Activated CD4-positive, alpha-beta T cell treated with anti-CD3 and anti-CD28 coated beads, Interleukin-2, amount 10 ng/mL, durations not matched to agents 24 days and 14 days (primary cell): ENCODE measurements at regions not wholly inside any gene's neighbourhood (a gene's known extent, or its start where the extent isn't known, plus 50 kb on each side); places are given as distances from the start of the nearest gene placed in this dataset.
"Not testable (repeated sequence)": the region's sequence is repeated elsewhere in the genome, so short reads cannot be mapped to it uniquely, and the experiment has no call there.

Source experiments
- DNase-seq: peaks from one replicate; pipeline ENCODE4 v3.0.0; 2022
- H3K27ac Mint-ChIP-seq: one replicate; pipeline ENCODE4 v1.8.0; 2022; ENCODE audit warnings: mild to moderate bottlenecking, mixed read lengths
- H3K27me3 Mint-ChIP-seq: one replicate; pipeline ENCODE4 v1.8.0; 2022; ENCODE audit warnings: mixed read lengths
- H3K36me3 Mint-ChIP-seq: one replicate; pipeline ENCODE4 v1.8.0; 2022; ENCODE audit warnings: low read depth, mild to moderate bottlenecking, mixed read lengths
- H3K4me1 Mint-ChIP-seq: one replicate; pipeline ENCODE4 v1.8.0; 2021; ENCODE audit warnings: mixed read lengths
- H3K4me3 Mint-ChIP-seq: one replicate; pipeline ENCODE4 v1.8.0; 2022; ENCODE audit warnings: mild to moderate bottlenecking, moderate library complexity, mixed read lengths
- H3K9me3 Mint-ChIP-seq: one replicate; pipeline ENCODE4 v1.8.0; 2021; ENCODE audit warnings: mixed read lengths
- intact Hi-C: fragments of 100-400 bp; cut with micrococcal nuclease; formaldehyde crosslinking; loops from one replicate; pipeline ENCODE4 v1.15.1; 2023

- Mint-ChIP-seq H3K4me1 (no peaks in the 10 kb centered on the region), H3K4me3 (no peak overlapping the region), H3K27ac (no peak overlapping the region), H3K36me3 (no peaks in the 10 kb centered on the region), H3K9me3 (no peaks in the 10 kb centered on the region), H3K27me3 (no peaks in the 10 kb centered on the region)
- no peak for DNase-seq
- intact Hi-C loops: no loop called here
Measured at GRCh38 chr5:124179819-124180218, 566.6 kb downstream of the ZNF608 start.

GRCh38 chr5:124178050-124178449 lies 568.4 kb downstream of the ZNF608 start:
- intact Hi-C loops: no loop called here

GRCh38 chr5:124176692-124177091 lies 569.7 kb downstream of the ZNF608 start:
- intact Hi-C loops: no loop called here
- H3K27me3 Mint-ChIP-seq: no peaks in the 10 kb centered on the region
- no peak overlapping the region for H3K27ac Mint-ChIP-seq
- no peaks in the 10 kb centered on the region for H3K9me3 Mint-ChIP-seq
- H3K36me3 Mint-ChIP-seq: no peaks in the 10 kb centered on the region
- no peak overlapping the region for H3K4me3 Mint-ChIP-seq
- no peaks in the 10 kb centered on the region for H3K4me1 Mint-ChIP-seq
- DNase-seq: no peak

More at GRCh38 chr5:124178050-124178449, 568.4 kb downstream of the ZNF608 start:
- H3K36me3 Mint-ChIP-seq: no peaks in the 10 kb centered on the region
- no peaks in the 10 kb centered on the region for H3K9me3 Mint-ChIP-seq
- H3K27me3 Mint-ChIP-seq: no peaks in the 10 kb centered on the region
- H3K4me3 Mint-ChIP-seq: no peak overlapping the region
- H3K27ac Mint-ChIP-seq: no peak overlapping the region
- DNase-seq: no peak
- H3K4me1 Mint-ChIP-seq: no peaks in the 10 kb centered on the region

- Mint-ChIP-seq H3K4me3 (no peak overlapping the region), H3K27ac (no peak overlapping the region), H3K36me3 (no peaks in the 10 kb centered on the region), H3K27me3 (no peaks in the 10 kb centered on the region), H3K4me1 (no peaks in the 10 kb centered on the region), H3K9me3 (peaks cover 4% of the 10 kb centered on the region)
- no peak for DNase-seq
- intact Hi-C loops: no loop called here
Measured at GRCh38 chr5:124173386-124173785, 573.1 kb downstream of the ZNF608 start.

GRCh38 chr5:124172389-124173003 lies 573.9 kb downstream of the ZNF608 start:
- no peak overlapping the region for H3K4me3 Mint-ChIP-seq
- no peaks in the 10 kb centered on the region for H3K36me3 Mint-ChIP-seq
- intact Hi-C loops: no loop called here
- H3K9me3 Mint-ChIP-seq: peaks cover 4% of the 10 kb centered on the region
- no peaks in the 10 kb centered on the region for H3K4me1 Mint-ChIP-seq
- no peak overlapping the region for H3K27ac Mint-ChIP-seq
- no peak for DNase-seq
- no peaks in the 10 kb centered on the region for H3K27me3 Mint-ChIP-seq

GRCh38 chr5:124168093-124168492 lies 578.3 kb downstream of the ZNF608 start:
- DNase-seq, H3K36me3 Mint-ChIP-seq, intact Hi-C loops, H3K27ac Mint-ChIP-seq, H3K9me3 Mint-ChIP-seq, H3K4me1 Mint-ChIP-seq, H3K27me3 Mint-ChIP-seq, H3K4me3 Mint-ChIP-seq: not testable (repeated sequence)

GRCh38 chr5:124162767-124163532 lies 583.5 kb downstream of the ZNF608 start:
- Mint-ChIP-seq H3K27ac (no peak overlapping the region), H3K4me3 (no peak overlapping the region), H3K27me3 (no peaks in the 10 kb centered on the region), H3K9me3 (no peaks in the 10 kb centered on the region), H3K36me3 (no peaks in the 10 kb centered on the region), H3K4me1 (no peaks in the 10 kb centered on the region)
- DNase-seq: no peak
- intact Hi-C loops: no loop called here

GRCh38 chr5:124161266-124161665 lies 585.2 kb downstream of the ZNF608 start:
- H3K36me3 Mint-ChIP-seq: no peaks in the 10 kb centered on the region
- no peak overlapping the region for H3K27ac Mint-ChIP-seq
- H3K9me3 Mint-ChIP-seq: no peaks in the 10 kb centered on the region
- H3K4me3 Mint-ChIP-seq: no peak overlapping the region
- intact Hi-C loops: no loop called here
- no peaks in the 10 kb centered on the region for H3K4me1 Mint-ChIP-seq
- no peaks in the 10 kb centered on the region for H3K27me3 Mint-ChIP-seq
- no peak for DNase-seq

GRCh38 chr5:124160265-124160664 lies 586.2 kb downstream of the ZNF608 start:
- no peak overlapping the region for H3K4me3 Mint-ChIP-seq
- no peaks in the 10 kb centered on the region for H3K9me3 Mint-ChIP-seq
- no peak overlapping the region for H3K27ac Mint-ChIP-seq
- intact Hi-C loops: no loop called here
- no peaks in the 10 kb centered on the region for H3K4me1 Mint-ChIP-seq
- no peaks in the 10 kb centered on the region for H3K27me3 Mint-ChIP-seq
- DNase-seq: no peak
- no peaks in the 10 kb centered on the region for H3K36me3 Mint-ChIP-seq

GRCh38 chr5:124157320-124157719 lies 589.1 kb downstream of the ZNF608 start:
- Mint-ChIP-seq H3K4me3 (peak overlapping the region; percentile 12), H3K27me3 (no peaks in the 10 kb centered on the region), H3K36me3 (no peaks in the 10 kb centered on the region), H3K4me1 (no peaks in the 10 kb centered on the region), H3K27ac (no peak overlapping the region), H3K9me3 (peaks cover 3% of the 10 kb centered on the region)
- DNase-seq: no peak
- intact Hi-C loops: no loop called here

- H3K9me3 Mint-ChIP-seq: peaks cover 3% of the 10 kb centered on the region
- no peak for DNase-seq
- H3K4me1 Mint-ChIP-seq: no peaks in the 10 kb centered on the region
- H3K27ac Mint-ChIP-seq: no peak overlapping the region
- no peaks in the 10 kb centered on the region for H3K36me3 Mint-ChIP-seq
- H3K4me3 Mint-ChIP-seq: no peak overlapping the region
- H3K27me3 Mint-ChIP-seq: no peaks in the 10 kb centered on the region
- intact Hi-C loops: no loop called here
Measured at GRCh38 chr5:124156415-124156996, 589.9 kb downstream of the ZNF608 start.

GRCh38 chr5:124154714-124155113 lies 591.7 kb downstream of the ZNF608 start:
- no peak overlapping the region for H3K27ac Mint-ChIP-seq
- peaks cover 10% of the 10 kb centered on the region for H3K9me3 Mint-ChIP-seq
- H3K36me3 Mint-ChIP-seq: no peaks in the 10 kb centered on the region
- intact Hi-C loops: no loop called here
- no peak for DNase-seq
- H3K27me3 Mint-ChIP-seq: no peaks in the 10 kb centered on the region
- no peaks in the 10 kb centered on the region for H3K4me1 Mint-ChIP-seq
- H3K4me3 Mint-ChIP-seq: no peak overlapping the region

GRCh38 chr5:124153588-124153987 lies 592.9 kb downstream of the ZNF608 start:
- no peak for DNase-seq
- Mint-ChIP-seq H3K4me1 (no peaks in the 10 kb centered on the region), H3K9me3 (peaks cover 10% of the 10 kb centered on the region), H3K4me3 (no peak overlapping the region), H3K36me3 (no peaks in the 10 kb centered on the region), H3K27me3 (no peaks in the 10 kb centered on the region), H3K27ac (no peak overlapping the region)
- intact Hi-C loops: no loop called here

- DNase-seq: no peak
- Mint-ChIP-seq H3K27me3 (no peaks in the 10 kb centered on the region), H3K36me3 (no peaks in the 10 kb centered on the region), H3K27ac (no peak overlapping the region), H3K4me3 (no peak overlapping the region), H3K4me1 (no peaks in the 10 kb centered on the region), H3K9me3 (peaks cover 6% of the 10 kb centered on the region)
- intact Hi-C loops: no loop called here
Measured at GRCh38 chr5:124148574-124148973, 597.9 kb downstream of the ZNF608 start.
